ENCODE measurements at regions not wholly inside any gene's neighbourhood (a gene's known extent, or its start where the extent isn't known, plus 50 kb on each side); places are given as distances from the start of the nearest gene placed in this dataset.

- peak in 2 of 5 donors; percentile 30 to 55 for DNase-seq
- intact Hi-C loops (cut with DNase I) = no loop called here
- H3K27me3 ChIP-seq = no peaks in the 10 kb centered on the region
- H3K9me3 ChIP-seq = no peaks in the 10 kb centered on the region
- no peak overlapping the region for H3K27ac ChIP-seq
- TF ChIP-seq EP300 (IDR thresholded peaks at IDR 0.05) (no peak), POLR2A (IDR thresholded peaks at IDR 0.05) (no peak)
- TF ChIP-seq, protein P1, sequence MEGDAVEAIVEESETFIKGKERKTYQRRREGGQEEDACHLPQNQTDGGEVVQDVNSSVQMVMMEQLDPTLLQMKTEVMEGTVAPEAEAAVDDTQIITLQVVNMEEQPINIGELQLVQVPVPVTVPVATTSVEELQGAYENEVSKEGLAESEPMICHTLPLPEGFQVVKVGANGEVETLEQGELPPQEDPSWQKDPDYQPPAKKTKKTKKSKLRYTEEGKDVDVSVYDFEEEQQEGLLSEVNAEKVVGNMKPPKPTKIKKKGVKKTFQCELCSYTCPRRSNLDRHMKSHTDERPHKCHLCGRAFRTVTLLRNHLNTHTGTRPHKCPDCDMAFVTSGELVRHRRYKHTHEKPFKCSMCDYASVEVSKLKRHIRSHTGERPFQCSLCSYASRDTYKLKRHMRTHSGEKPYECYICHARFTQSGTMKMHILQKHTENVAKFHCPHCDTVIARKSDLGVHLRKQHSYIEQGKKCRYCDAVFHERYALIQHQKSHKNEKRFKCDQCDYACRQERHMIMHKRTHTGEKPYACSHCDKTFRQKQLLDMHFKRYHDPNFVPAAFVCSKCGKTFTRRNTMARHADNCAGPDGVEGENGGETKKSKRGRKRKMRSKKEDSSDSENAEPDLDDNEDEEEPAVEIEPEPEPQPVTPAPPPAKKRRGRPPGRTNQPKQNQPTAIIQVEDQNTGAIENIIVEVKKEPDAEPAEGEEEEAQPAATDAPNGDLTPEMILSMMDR (IDR thresholded peaks at IDR 0.05) = no peak
- H3K4me3 ChIP-seq = no peak overlapping the region
- no peaks in the 10 kb centered on the region for H3K4me1 ChIP-seq (ENCODE audit: insufficient read depth)
- WGBS, 3 donors = 50 to 74% (median 71%) methylated on average over 8 of the region's 8 CpGs
- no peaks in the 10 kb centered on the region for H3K36me3 ChIP-seq
Measured at GRCh38 chr18:10051877-10052631, 138.2 kb downstream of the VAPA start.

GRCh38 chr18:10052871-10053270 lies 139.1 kb downstream of the VAPA start:
- Histone ChIP-seq H3K4me3 (no peak overlapping the region), H3K9me3 (no peaks in the 10 kb centered on the region), H3K4me1 (ENCODE audit: insufficient read depth) (peaks cover 4% of the 10 kb centered on the region), H3K27ac (no peak overlapping the region), H3K27me3 (no peaks in the 10 kb centered on the region), H3K36me3 (no peaks in the 10 kb centered on the region)
- intact Hi-C loops (cut with DNase I) = no loop called here
- TF ChIP-seq, protein P1 (IDR thresholded peaks at IDR 0.05) = no peak
- TF ChIP-seq POLR2A (IDR thresholded peaks at IDR 0.05) (no peak), EP300 (IDR thresholded peaks at IDR 0.05) (no peak)
- 92 to 96% (median 93%) methylated on average over 3 of the region's 3 CpGs for WGBS, 3 donors
- peak in 1 of 5 donors; percentile 17 for DNase-seq

DNA sequence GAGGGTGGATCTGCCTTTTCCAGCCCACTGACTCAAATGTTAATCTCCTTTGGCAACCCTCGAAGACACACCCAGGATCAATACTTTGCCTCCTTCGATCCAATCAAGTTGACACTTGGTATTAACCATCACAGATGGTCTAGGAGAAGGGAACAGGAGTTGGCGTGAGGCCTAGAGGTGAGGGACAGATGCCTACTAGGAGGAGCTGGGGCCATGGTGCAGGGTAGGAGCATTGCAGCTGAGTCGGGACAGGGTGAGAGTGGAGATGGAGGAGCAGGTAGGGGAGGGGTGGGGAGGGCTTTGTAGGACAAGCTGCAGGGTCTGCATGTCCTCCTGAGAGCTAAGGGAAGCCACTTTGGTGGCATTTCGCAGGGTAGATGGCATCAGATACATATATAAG lies 140.0 kb downstream of the VAPA start:
- Histone ChIP-seq H3K36me3 (no peaks in the 10 kb centered on the region), H3K4me3 (no peak overlapping the region), H3K4me1 (ENCODE audit: insufficient read depth) (peaks cover 9% of the 10 kb centered on the region), H3K9me3 (no peaks in the 10 kb centered on the region), H3K27me3 (no peaks in the 10 kb centered on the region), H3K27ac (no peak overlapping the region)
- WGBS, 3 donors = 95 to 98% (median 96%) methylated on average over 5 of the region's 5 CpGs
- no peak for TF ChIP-seq POLR2A (IDR thresholded peaks at IDR 0.05)
- TF ChIP-seq EP300 (IDR thresholded peaks at IDR 0.05) = no peak
- TF ChIP-seq, protein P1 (IDR thresholded peaks at IDR 0.05) = no peak
- DNase-seq = peak in 1 of 5 donors; percentile 19
- intact Hi-C loops (cut with DNase I) = no loop called here

DNA sequence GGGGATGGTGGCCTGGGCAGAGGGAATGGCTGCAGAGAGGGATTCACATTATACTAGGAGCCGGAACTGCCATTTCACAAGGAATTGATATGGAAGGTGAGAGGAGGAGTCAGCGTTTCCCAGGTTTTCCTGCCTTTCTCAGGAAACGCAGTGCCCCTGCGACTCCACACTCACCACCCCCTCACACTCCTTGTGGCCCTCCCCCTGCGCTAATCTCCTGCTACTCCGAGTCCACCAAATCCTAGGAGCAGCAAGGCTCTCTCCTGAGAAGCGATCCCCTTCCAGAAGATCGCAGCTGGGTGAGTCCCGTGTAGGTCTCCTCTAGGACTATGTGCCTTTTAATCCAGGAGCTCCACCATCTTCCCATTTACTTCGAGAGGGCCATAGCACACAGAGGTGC lies 140.6 kb downstream of the VAPA start:
- H3K9me3 ChIP-seq = no peaks in the 10 kb centered on the region
- H3K36me3 ChIP-seq = no peaks in the 10 kb centered on the region
- H3K27ac ChIP-seq = no peak overlapping the region
- intact Hi-C loops (cut with DNase I) = no loop called here
- no peaks in the 10 kb centered on the region for H3K27me3 ChIP-seq
- H3K4me1 ChIP-seq (ENCODE audit: insufficient read depth) = peaks cover 9% of the 10 kb centered on the region
- peak in 2 of 5 donors; percentile 10 to 17 for DNase-seq
- no peak overlapping the region for H3K4me3 ChIP-seq
- WGBS, 3 donors = 92 to 97% (median 95%) methylated on average over 10 of the region's 10 CpGs
- TF ChIP-seq EP300 (IDR thresholded peaks at IDR 0.05) = no peak
- TF ChIP-seq, protein P1 (IDR thresholded peaks at IDR 0.05) = no peak
- no peak for TF ChIP-seq POLR2A (IDR thresholded peaks at IDR 0.05)

Measured in ovary (tissue), 7 donors.